ENCODE measurements at regions not wholly inside any gene's neighbourhood (a gene's known extent, or its start where the extent isn't known, plus 50 kb on each side); places are given as distances from the start of the nearest gene placed in this dataset.
"Not testable (repeated sequence)": the region's sequence is repeated elsewhere in the genome, so short reads cannot be mapped to it uniquely, and the experiment has no call there.

- DNase-seq (ENCODE audit: low spot score): no peak
- intact Hi-C loops (cut with DNase I): no loop called here
Measured at GRCh38 chr10:117601716-117602115, 59.2 kb downstream of the EMX2 start.

DNA sequence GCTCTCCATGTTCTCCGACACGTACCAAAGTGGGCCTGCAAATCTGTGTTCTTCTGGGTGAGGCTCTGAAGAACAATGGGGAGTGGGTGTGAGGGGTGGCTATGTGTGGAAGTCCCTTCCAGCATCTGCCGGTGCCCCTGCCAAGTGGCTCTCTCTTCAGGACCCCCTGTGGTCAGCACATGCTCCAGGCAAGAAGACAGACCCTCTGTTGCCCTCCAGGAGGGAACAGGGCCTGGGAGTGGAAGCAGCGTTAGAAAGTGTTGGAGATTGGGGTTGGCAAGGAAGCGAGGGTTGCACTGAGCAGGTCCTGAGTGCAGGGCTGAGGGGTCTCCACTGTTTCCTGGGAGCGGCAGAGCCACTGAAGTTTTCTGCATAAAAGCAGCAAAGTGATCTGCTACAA lies 60.5 kb downstream of the EMX2 start:
- intact Hi-C loops (cut with DNase I): no loop called here
- DNase-seq (ENCODE audit: low spot score): no peak

- no peak for DNase-seq (ENCODE audit: low spot score)
- intact Hi-C loops (cut with DNase I): no loop called here
Measured at GRCh38 chr10:117603726-117604125, 61.2 kb downstream of the EMX2 start.

DNA sequence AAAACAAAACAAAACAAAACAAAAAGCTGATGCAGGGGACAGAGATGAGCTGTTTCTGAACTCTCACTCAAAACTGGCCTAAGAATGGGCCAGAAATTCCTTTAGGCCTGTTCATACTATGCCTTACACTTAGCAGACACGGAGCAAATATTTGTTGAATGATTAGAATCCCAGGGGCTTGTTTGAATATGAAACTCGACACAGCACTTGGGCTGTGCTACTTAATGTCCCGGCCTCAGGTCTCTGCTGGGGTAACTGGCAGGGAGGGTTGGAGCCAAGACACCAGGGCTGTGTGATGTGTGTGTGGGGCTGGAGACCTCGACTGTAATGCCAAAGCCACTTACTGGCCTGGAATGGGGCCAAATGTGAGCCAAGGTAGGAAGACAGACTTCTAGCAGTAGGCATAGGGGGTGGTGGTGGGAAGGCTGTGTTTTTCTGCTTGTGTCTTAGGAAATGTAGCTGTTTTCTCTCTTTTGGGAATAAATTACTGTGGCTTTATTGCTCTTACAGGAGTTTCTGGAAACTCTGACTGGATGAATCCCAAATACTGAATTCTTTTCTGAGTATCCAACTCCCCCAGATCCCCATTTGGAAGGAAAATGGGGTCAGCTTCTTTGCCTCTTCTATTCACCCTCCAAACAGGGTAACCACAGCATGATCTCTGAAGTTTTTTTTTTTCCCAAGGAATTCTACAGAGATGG lies 66.7 kb downstream of the EMX2 start:
- no peak for DNase-seq (ENCODE audit: low spot score)
- intact Hi-C loops (cut with DNase I): no loop called here

GRCh38 chr10:117609796-117610170 lies 67.2 kb downstream of the EMX2 start:
- no peak for DNase-seq (ENCODE audit: low spot score)
- intact Hi-C loops (cut with DNase I): no loop called here

DNA sequence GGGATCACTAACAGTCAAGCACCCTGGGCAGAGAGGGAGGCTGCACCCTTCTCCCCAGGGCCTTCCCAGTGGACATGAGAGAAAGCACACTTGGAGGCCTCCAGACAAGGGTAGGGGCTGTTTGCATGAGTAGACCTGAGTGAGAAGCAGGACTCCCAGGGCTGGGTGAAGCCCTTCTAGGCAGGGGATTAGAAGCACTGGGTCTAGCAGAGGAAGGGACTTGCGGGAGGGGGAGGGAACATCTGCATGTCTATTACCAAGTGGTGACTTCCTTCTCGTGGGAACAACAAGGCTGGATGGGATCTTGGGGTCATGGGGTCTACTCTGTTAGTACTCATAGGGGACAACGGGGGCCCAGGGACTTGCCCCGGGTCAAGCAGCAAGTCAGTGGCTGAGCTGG lies 67.8 kb downstream of the EMX2 start:
- no peak for DNase-seq (ENCODE audit: low spot score)
- intact Hi-C loops (cut with DNase I): no loop called here

GRCh38 chr10:117612113-117612512 lies 69.6 kb downstream of the EMX2 start:
- no peak for DNase-seq (ENCODE audit: low spot score)
- intact Hi-C loops (cut with DNase I): no loop called here

GRCh38 chr10:117615649-117616048 lies 73.1 kb downstream of the EMX2 start:
- intact Hi-C loops (cut with DNase I): no loop called here
- no peak for DNase-seq (ENCODE audit: low spot score)

DNA sequence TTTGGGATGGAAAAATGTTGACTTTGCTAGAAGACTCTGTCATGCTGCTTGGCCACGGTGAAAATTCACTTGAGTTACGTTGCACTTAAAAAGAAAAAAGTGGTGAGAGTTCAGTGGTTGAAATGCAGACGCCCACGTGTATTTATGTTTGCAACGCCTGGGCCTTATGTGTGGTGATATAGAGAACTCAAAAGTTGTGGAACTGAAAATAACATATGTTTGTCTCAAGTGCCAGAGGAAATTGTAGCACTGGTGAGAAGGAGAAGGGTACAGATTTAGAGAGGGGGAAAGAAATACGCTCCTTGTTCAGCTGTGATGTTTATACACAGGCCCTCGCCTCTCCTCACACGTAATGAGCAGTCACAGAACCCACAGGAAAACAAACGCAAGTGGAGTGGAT lies 73.6 kb downstream of the EMX2 start:
- intact Hi-C loops (cut with DNase I): no loop called here
- DNase-seq (ENCODE audit: low spot score): no peak

DNA sequence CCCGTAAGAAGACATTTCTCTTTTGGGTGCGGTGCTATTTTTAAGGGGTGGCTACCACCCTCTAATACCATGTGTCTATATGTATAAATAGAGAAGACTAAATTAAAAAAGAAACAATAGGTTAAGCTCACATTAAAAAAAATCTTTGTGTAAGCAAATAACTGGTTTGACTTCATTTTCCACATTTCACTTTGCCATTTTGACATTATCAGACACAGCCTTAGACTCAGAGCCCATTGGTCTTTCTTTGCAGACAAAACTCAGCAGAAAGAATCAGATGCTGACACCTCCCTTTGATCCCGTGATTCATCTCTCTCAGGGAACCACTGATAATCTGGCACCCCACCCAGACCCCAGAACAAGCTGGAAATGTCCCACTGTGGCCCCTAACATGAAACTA lies 74.5 kb downstream of the EMX2 start:
- intact Hi-C loops (cut with DNase I): no loop called here

GRCh38 chr10:117617659-117618058 lies 75.1 kb downstream of the EMX2 start:
- DNase-seq (ENCODE audit: low spot score): no peak
- intact Hi-C loops (cut with DNase I): no loop called here

More for the DNA sequence above, 74.5 kb downstream of the EMX2 start:
- DNase-seq (ENCODE audit: low spot score): no peak

- intact Hi-C loops (cut with DNase I): no loop called here
- DNase-seq (ENCODE audit: low spot score): no peak
Measured at GRCh38 chr10:117619223-117619622, 76.7 kb downstream of the EMX2 start.

GRCh38 chr10:117619707-117620405 lies 77.3 kb downstream of the EMX2 start:
- intact Hi-C loops (cut with DNase I): no loop called here
- no peak for DNase-seq (ENCODE audit: low spot score)

DNA sequence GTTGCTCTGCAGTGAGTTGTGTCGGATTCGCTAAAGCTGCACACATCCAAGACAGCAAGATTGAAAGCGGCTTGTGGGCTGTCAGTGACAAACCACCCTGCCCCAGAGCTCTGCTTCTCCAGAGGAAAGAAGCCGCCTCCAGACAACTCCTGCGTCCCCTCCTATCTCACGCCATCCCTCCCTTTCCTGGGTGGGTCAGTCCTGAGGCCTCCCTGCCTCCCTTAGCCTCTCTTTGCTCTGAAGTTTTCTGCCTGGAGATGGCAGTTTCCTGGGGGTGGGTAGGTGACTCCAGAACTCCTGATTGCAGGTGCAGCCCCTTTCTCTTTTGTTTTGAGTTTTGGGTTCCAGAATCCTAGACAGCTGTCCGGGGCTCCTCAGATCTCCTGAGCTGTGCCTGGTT lies 78.7 kb downstream of the EMX2 start:
- intact Hi-C loops (cut with DNase I): no loop called here
- no peak for DNase-seq (ENCODE audit: low spot score)

DNA sequence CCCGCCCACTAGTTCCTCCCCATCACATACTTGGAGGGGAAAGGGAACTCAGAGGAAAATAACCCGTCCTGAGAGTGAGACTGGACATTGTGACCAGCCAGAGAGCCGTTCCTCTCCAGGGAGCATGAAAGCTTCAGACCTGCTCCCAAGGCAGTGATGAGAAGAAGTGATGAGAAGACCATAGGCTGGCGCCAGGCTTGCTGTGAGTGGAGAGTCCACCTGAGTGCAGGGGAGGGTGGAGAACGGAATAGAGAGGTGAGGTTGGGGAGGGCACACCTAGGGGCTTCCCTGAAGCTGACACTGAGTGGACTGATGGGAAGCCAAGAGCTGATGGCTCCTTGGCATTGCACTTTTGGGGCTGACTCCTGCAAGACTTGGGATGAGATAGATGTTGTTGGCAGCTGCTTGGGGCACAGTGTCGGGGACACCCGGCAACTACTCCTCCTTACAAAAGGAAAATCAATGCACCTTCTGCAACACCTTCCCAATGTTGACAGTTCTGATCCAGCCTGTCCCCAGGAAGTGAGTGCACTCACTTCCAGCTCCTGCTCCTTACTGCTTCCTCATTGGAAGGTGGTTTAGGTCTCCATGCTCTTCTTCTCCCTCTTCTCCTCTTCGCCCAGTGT lies 79.4 kb downstream of the EMX2 start:
- intact Hi-C loops (cut with DNase I): no loop called here
- no peak for DNase-seq (ENCODE audit: low spot score)

DNA sequence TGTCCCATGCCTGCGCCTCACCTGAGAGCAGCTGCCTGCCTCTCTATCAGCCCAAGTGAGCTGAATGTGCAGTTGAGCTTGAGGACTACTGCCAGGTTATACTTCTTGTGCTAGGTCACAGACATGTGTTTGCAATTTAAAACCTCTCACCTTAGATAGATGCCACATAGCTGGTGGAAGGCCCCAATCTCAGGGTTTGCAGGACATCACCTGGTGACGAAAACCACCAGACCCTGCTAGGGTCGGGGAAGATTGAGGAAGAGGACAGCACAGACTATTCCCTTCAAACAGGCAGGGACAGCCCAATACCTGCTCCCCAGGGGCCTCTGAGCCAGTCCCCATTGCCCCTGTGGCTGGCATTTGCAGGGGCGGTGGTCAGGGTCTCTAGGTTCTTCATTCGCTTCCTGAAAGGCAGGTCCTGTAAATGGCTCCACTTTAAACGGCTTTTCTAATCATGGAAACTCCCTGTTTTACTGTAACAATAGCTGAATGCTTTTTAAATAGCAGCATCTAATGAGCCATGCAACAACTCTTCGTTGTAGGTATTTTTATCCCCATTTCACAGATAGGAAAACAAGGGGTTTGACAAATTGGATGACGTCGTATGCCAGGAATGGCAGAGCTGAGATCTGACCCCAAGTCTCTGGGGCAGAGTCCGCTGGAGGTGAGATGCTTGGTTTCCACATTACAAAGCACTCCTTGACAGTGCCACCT lies 80.1 kb downstream of the EMX2 start:
- intact Hi-C loops (cut with DNase I): no loop called here
- DNase-seq (ENCODE audit: low spot score): no peak

- intact Hi-C loops (cut with DNase I): no loop called here
- DNase-seq (ENCODE audit: low spot score): no peak
Measured at GRCh38 chr10:117626228-117626627, 83.7 kb downstream of the EMX2 start.

DNA sequence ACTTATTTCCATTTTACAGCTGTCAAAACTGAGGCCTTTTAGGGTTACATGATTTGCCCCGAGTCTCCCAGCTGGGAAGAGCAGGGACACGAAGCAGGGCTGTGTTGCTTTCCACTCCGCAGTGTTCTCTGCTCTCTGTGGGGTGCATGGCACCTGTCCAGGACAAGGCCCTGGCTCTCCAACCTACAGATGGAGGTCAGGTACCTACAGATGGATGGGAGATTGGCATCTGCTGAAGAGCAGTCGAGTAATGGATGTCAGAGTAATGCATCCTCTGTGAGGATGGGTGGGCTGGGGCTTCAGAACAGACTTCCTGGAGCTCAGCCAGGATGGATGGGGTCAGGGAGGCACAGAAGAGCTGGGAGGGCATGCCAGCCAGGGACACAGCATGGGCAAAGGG lies 85.0 kb downstream of the EMX2 start:
- DNase-seq (ENCODE audit: low spot score): no peak
- intact Hi-C loops (cut with DNase I): no loop called here

GRCh38 chr10:117629717-117630116 lies 87.2 kb downstream of the EMX2 start:
- intact Hi-C loops (cut with DNase I); DNase-seq (ENCODE audit: low spot score): not testable (repeated sequence)

- DNase-seq (ENCODE audit: low spot score): no peak
- intact Hi-C loops (cut with DNase I): no loop called here
Measured at GRCh38 chr10:117631276-117632145, 89.0 kb downstream of the EMX2 start.

All from cardiac septum (tissue), 1 donor.